ENCODE measurements at regions not wholly inside any gene's neighbourhood (a gene's known extent, or its start where the extent isn't known, plus 50 kb on each side); places are given as distances from the start of the nearest gene placed in this dataset.
"Not testable (repeated sequence)": the region's sequence is repeated elsewhere in the genome, so short reads cannot be mapped to it uniquely, and the experiment has no call there.

DNA sequence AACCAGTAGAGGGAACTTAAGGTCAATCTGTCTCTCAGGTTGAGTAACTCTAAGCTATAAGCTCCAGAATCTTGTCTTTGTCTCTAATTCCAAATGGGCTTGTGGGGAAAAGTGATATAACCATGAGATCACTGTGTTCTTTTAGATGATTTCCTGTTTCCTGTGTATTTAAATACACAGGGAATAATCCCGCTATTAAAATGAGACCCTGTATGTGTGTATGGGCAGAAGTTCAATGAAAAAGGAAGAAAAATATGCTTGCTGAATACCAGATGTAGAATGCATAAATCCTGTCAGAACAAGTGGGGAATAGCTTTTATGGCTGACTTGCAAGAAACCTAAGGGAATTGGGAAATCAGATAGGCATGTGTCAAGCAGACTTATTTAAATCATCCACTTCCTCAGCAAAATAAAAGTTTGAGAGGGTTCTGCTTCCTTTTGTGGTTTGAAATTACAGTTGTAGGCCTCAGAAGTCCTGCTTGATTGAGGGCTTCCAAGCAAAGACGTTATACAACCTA, 164.7 kb upstream of the PDE7B start:
- ATAC-seq (no peak), DNase-seq (ENCODE audit: low read depth, low spot score) (no peak)
- no peaks in the 10 kb centered on the region for H3K79me2 ChIP-seq (ENCODE audit: insufficient read depth, low read length)
- H3K9me2 ChIP-seq (ENCODE audit: insufficient read depth): no peaks in the 10 kb centered on the region
- no peak overlapping the region for H3K4me3 ChIP-seq (replicated peaks in 1 of 2; ENCODE audit: low read depth in 1 of 2, low read length in 2 of 2)
- H3K9ac ChIP-seq (ENCODE audit: low read length): no peak overlapping the region
- H3K4me1 ChIP-seq (ENCODE audit: control insufficient read depth in 1 of 2, insufficient read depth in 2 of 2, low read length in 2 of 2): no peaks in the 10 kb centered on the region
- no peaks in the 10 kb centered on the region for H3K9me3 ChIP-seq (ENCODE audit: control insufficient read depth in 1 of 2, insufficient read depth in 1 of 2, low read depth in 1 of 2, low read length in 2 of 2)
- H2AFZ ChIP-seq (ENCODE audit: low read depth, low read length, poor library complexity, severe bottlenecking): no peak overlapping the region
- intact Hi-C loops (cut with micrococcal nuclease): no loop called here
- H3K27ac ChIP-seq (ENCODE audit: low read depth, low read length): no peak overlapping the region
- ChIA-PET CTCF (no interaction called here), RAD21 (ENCODE audit: low non-redundant PET in 1 of 2, low total read pairs in 2 of 2, uncharacterized antibody in 2 of 2, unreplicated experiment in 2 of 2) (no interaction called here), POLR2A (no interaction called here)
- H3K27me3 ChIP-seq (ENCODE audit: insufficient read depth, low read length): no peaks in the 10 kb centered on the region
- H3K4me2 ChIP-seq (ENCODE audit: low read length): no peak overlapping the region
- no TSS peak for BruUV-seq (replicated peaks)
- no peaks in the 10 kb centered on the region for H3K36me3 ChIP-seq (ENCODE audit: control insufficient read depth in 1 of 2, insufficient read depth in 2 of 2, low read length in 2 of 2)
- no peak for TF ChIP-seq YY1 (IDR thresholded peaks at IDR 0.05; ENCODE audit: extremely low read depth, insufficient replicate concordance, low read depth, low read length)
- TF ChIP-seq SP1 (IDR thresholded peaks at IDR 0.05; ENCODE audit: low read depth): no peak
- TF ChIP-seq CBX3 (IDR thresholded peaks at IDR 0.05; ENCODE audit: low read depth): no peak
- TF ChIP-seq, protein P1, sequence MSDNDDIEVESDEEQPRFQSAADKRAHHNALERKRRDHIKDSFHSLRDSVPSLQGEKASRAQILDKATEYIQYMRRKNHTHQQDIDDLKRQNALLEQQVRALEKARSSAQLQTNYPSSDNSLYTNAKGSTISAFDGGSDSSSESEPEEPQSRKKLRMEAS (IDR thresholded peaks at IDR 0.05): no peak
- TF ChIP-seq, protein P2, sequence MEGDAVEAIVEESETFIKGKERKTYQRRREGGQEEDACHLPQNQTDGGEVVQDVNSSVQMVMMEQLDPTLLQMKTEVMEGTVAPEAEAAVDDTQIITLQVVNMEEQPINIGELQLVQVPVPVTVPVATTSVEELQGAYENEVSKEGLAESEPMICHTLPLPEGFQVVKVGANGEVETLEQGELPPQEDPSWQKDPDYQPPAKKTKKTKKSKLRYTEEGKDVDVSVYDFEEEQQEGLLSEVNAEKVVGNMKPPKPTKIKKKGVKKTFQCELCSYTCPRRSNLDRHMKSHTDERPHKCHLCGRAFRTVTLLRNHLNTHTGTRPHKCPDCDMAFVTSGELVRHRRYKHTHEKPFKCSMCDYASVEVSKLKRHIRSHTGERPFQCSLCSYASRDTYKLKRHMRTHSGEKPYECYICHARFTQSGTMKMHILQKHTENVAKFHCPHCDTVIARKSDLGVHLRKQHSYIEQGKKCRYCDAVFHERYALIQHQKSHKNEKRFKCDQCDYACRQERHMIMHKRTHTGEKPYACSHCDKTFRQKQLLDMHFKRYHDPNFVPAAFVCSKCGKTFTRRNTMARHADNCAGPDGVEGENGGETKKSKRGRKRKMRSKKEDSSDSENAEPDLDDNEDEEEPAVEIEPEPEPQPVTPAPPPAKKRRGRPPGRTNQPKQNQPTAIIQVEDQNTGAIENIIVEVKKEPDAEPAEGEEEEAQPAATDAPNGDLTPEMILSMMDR (IDR thresholded peaks at IDR 0.05 in 2 of 3, conservative IDR thresholded peaks at IDR 0.05 in 1 of 3; ENCODE audit: borderline replicate concordance in 1 of 3, insufficient read depth in 1 of 3, low read depth in 2 of 3, low read length in 2 of 3): no peak
- no peaks in the 10 kb centered on the region for H4K20me1 ChIP-seq (ENCODE audit: insufficient read depth)

DNA sequence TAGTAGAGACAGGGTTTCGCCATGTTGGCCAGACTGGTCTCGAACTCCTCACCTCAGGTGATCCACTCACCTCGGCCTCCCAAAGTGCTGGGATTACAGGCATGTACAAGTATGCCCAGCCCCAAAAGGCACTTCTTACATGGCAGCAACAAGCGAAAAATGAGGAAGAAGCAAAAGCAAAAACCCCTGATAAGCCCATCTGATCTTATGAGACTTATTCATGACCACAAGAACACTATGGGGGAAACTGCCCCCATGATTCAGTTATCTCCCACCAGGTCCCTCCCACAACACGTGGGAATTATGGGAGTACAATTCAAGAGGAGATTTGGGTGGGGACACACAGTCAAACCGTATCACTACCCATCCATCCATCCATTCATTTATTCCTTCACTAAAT, 163.0 kb upstream of the PDE7B start:
- H3K27ac ChIP-seq (ENCODE audit: low read depth, low read length); H3K4me1 ChIP-seq (ENCODE audit: control insufficient read depth in 1 of 2, insufficient read depth in 2 of 2, low read length in 2 of 2); H3K4me3 ChIP-seq (replicated peaks in 1 of 2; ENCODE audit: low read depth in 1 of 2, low read length in 2 of 2); H3K4me2 ChIP-seq (ENCODE audit: low read length); RAD21 ChIA-PET (ENCODE audit: low non-redundant PET in 1 of 2, low total read pairs in 2 of 2, uncharacterized antibody in 2 of 2, unreplicated experiment in 2 of 2); H3K79me2 ChIP-seq (ENCODE audit: insufficient read depth, low read length); CTCF ChIA-PET; H3K36me3 ChIP-seq (ENCODE audit: control insufficient read depth in 1 of 2, insufficient read depth in 2 of 2, low read length in 2 of 2); H3K9me2 ChIP-seq (ENCODE audit: insufficient read depth); H3K9me3 ChIP-seq (ENCODE audit: control insufficient read depth in 1 of 2, insufficient read depth in 1 of 2, low read depth in 1 of 2, low read length in 2 of 2); POLR2A ChIA-PET; H3K27me3 ChIP-seq (ENCODE audit: insufficient read depth, low read length); H3K9ac ChIP-seq (ENCODE audit: low read length); DNase-seq (ENCODE audit: low read depth, low spot score); H4K20me1 ChIP-seq (ENCODE audit: insufficient read depth); BruUV-seq (replicated peaks); intact Hi-C loops (cut with micrococcal nuclease); H2AFZ ChIP-seq (ENCODE audit: low read depth, low read length, poor library complexity, severe bottlenecking); ATAC-seq: not testable (repeated sequence)
